Daoy (cell line): ENCODE measurements at regions not wholly inside any gene's neighbourhood (a gene's known extent, or its start where the extent isn't known, plus 50 kb on each side); places are given as distances from the start of the nearest gene placed in this dataset.

Source experiments
- DNase-seq: peaks from one replicate; pipeline ENCODE4 v3.0.0-alpha.2; 2015; ENCODE audit warnings: low read depth

GRCh38 chr1:187236199-187236598 is 407.4 kb downstream of the PLA2G4A start:
- no peak for DNase-seq

GRCh38 chr1:187236676-187237075 is 407.9 kb downstream of the PLA2G4A start:
- no peak for DNase-seq

GRCh38 chr1:187237542-187237941 is 408.8 kb downstream of the PLA2G4A start:
- DNase-seq = no peak

- DNase-seq = no peak
These were observed 413.2 kb downstream of the PLA2G4A start for GRCh38 chr1:187241971-187242370.

- DNase-seq = peak; percentile 26
These were observed 415.9 kb downstream of the PLA2G4A start for GRCh38 chr1:187244623-187245022.

GRCh38 chr1:187245201-187245600 is 416.5 kb downstream of the PLA2G4A start:
- DNase-seq = no peak

- DNase-seq = no peak
These were observed 420.4 kb downstream of the PLA2G4A start for GRCh38 chr1:187249196-187249595.

GRCh38 chr1:187252923-187253322 is 424.2 kb downstream of the PLA2G4A start:
- no peak for DNase-seq

GRCh38 chr1:187257476-187257875 is 428.7 kb downstream of the PLA2G4A start:
- DNase-seq = no peak

- DNase-seq = no peak
These were observed 432.9 kb downstream of the PLA2G4A start for GRCh38 chr1:187261637-187262036.

GRCh38 chr1:187262731-187263130 is 434.0 kb downstream of the PLA2G4A start:
- DNase-seq = no peak

- DNase-seq = peak; percentile 50
These were observed 436.4 kb downstream of the PLA2G4A start for GRCh38 chr1:187264995-187265602.

GRCh38 chr1:187266051-187266450 is 437.3 kb downstream of the PLA2G4A start:
- DNase-seq = no peak

- DNase-seq = no peak
These were observed 439.1 kb downstream of the PLA2G4A start for GRCh38 chr1:187267827-187268226.

GRCh38 chr1:187270256-187270655 is 441.5 kb downstream of the PLA2G4A start:
- no peak for DNase-seq

- no peak for DNase-seq
These were observed 446.6 kb downstream of the PLA2G4A start for GRCh38 chr1:187275346-187275745.

GRCh38 chr1:187275985-187276575 is 447.3 kb downstream of the PLA2G4A start:
- no peak for DNase-seq

- DNase-seq = no peak
These were observed 447.9 kb downstream of the PLA2G4A start for GRCh38 chr1:187276677-187277076.

GRCh38 chr1:187280031-187280430 is 451.3 kb downstream of the PLA2G4A start:
- no peak for DNase-seq

- DNase-seq = no peak
These were observed 452.3 kb downstream of the PLA2G4A start for GRCh38 chr1:187281085-187281484.

- DNase-seq = no peak
These were observed 455.2 kb downstream of the PLA2G4A start for GRCh38 chr1:187283984-187284383.

- DNase-seq = peak; percentile 51
These were observed 465.9 kb downstream of the PLA2G4A start for GRCh38 chr1:187294421-187295201.

GRCh38 chr1:187300081-187300480 is 471.3 kb downstream of the PLA2G4A start:
- DNase-seq = no peak
